ENCODE measurements at regions not wholly inside any gene's neighbourhood (a gene's known extent, or its start where the extent isn't known, plus 50 kb on each side); places are given as distances from the start of the nearest gene placed in this dataset.
"Not testable (repeated sequence)": the region's sequence is repeated elsewhere in the genome, so short reads cannot be mapped to it uniquely, and the experiment has no call there.

GRCh38 chr2:39845460-39846146, 66.5 kb upstream of the THUMPD2 start:
- Mint-ChIP-seq H3K4me1 (no peaks in the 10 kb centered on the region), H3K9me3 (no peaks in the 10 kb centered on the region), H3K27me3 (peaks cover 9% of the 10 kb centered on the region), H3K27ac (no peak overlapping the region), H3K36me3 (no peaks in the 10 kb centered on the region), H3K4me3 (no peak overlapping the region)

GRCh38 chr2:39839261-39839848, 60.3 kb upstream of the THUMPD2 start:
- H3K4me3 Mint-ChIP-seq = no peak overlapping the region
- peaks cover 14% of the 10 kb centered on the region for H3K9me3 Mint-ChIP-seq
- no peaks in the 10 kb centered on the region for H3K4me1 Mint-ChIP-seq
- H3K36me3 Mint-ChIP-seq = no peaks in the 10 kb centered on the region
- no peak overlapping the region for H3K27ac Mint-ChIP-seq
- H3K27me3 Mint-ChIP-seq = peaks cover 8% of the 10 kb centered on the region

GRCh38 chr2:39838589-39838988, 59.5 kb upstream of the THUMPD2 start:
- Mint-ChIP-seq H3K27ac (no peak overlapping the region), H3K4me1 (no peaks in the 10 kb centered on the region), H3K4me3 (no peak overlapping the region), H3K36me3 (no peaks in the 10 kb centered on the region), H3K27me3 (peaks cover 11% of the 10 kb centered on the region), H3K9me3 (peaks cover 18% of the 10 kb centered on the region)

- no peak overlapping the region for H3K27ac Mint-ChIP-seq
- no peaks in the 10 kb centered on the region for H3K36me3 Mint-ChIP-seq
- peaks cover 14% of the 10 kb centered on the region for H3K27me3 Mint-ChIP-seq
- H3K4me3 Mint-ChIP-seq = no peak overlapping the region
- H3K4me1 Mint-ChIP-seq = no peaks in the 10 kb centered on the region
- peaks cover 18% of the 10 kb centered on the region for H3K9me3 Mint-ChIP-seq
These were observed 58.9 kb upstream of the THUMPD2 start for GRCh38 chr2:39837856-39838453.

- H3K9me3 Mint-ChIP-seq = peaks cover 18% of the 10 kb centered on the region
- no peak overlapping the region for H3K4me3 Mint-ChIP-seq
- H3K27ac Mint-ChIP-seq = no peak overlapping the region
- peaks cover 15% of the 10 kb centered on the region for H3K27me3 Mint-ChIP-seq
- no peaks in the 10 kb centered on the region for H3K4me1 Mint-ChIP-seq
- H3K36me3 Mint-ChIP-seq = no peaks in the 10 kb centered on the region
These were observed 57.6 kb upstream of the THUMPD2 start for GRCh38 chr2:39836638-39837037.

GRCh38 chr2:39834426-39834825, 55.4 kb upstream of the THUMPD2 start:
- Mint-ChIP-seq H3K27me3 (peaks cover 18% of the 10 kb centered on the region), H3K27ac (no peak overlapping the region), H3K4me1 (no peaks in the 10 kb centered on the region), H3K9me3 (peaks cover 18% of the 10 kb centered on the region), H3K4me3 (no peak overlapping the region), H3K36me3 (no peaks in the 10 kb centered on the region)

- not testable (repeated sequence) for H3K4me1 Mint-ChIP-seq, H3K4me3 Mint-ChIP-seq, H3K27ac Mint-ChIP-seq, H3K36me3 Mint-ChIP-seq
- Mint-ChIP-seq H3K9me3 (peaks cover 16% of the 10 kb centered on the region), H3K27me3 (peaks cover 20% of the 10 kb centered on the region)
These were observed 51.6 kb upstream of the THUMPD2 start for GRCh38 chr2:39830610-39831009.

Data from activated naive CD4-positive, alpha-beta T cell treated with anti-CD3 and anti-CD28 coated beads, Interleukin-2, amount 50 U/mL, for 24 hours (primary cell).